BLaER1 treated with 17β-estradiol and CSF1 and Interleukin-3, amounts not matched to agents 10 nM and 100 nM (cell line): ENCODE measurements at regions not wholly inside any gene's neighbourhood (a gene's known extent, or its start where the extent isn't known, plus 50 kb on each side); places are given as distances from the start of the nearest gene placed in this dataset.

Experiments
- H3K27ac ChIP-seq, 11 experiments: shearing (Covaris generic); formaldehyde crosslinking; 2 replicates each; pipeline ENCODE4 v1.8.1; 2022
- H3K27me3 ChIP-seq, 11 experiments: shearing (Covaris generic); formaldehyde crosslinking; 2 replicates each; pipeline ENCODE4 v1.8.1; 2022
- H3K36me3 ChIP-seq, 11 experiments: shearing (Covaris generic); formaldehyde crosslinking; 2 replicates each; pipeline ENCODE4 v1.8.1; 2022
- H3K4me1 ChIP-seq, 10 experiments: shearing (Covaris generic); formaldehyde crosslinking; 2 replicates each; pipeline ENCODE4 v1.8.1; 2022
- H3K4me2 ChIP-seq, 11 experiments: shearing (Covaris generic); formaldehyde crosslinking; 2 replicates each; pipeline ENCODE4 v1.8.1; 2022
- H3K4me3 ChIP-seq, 10 experiments: shearing (Covaris generic); formaldehyde crosslinking; 2 replicates each; pipeline ENCODE4 v1.8.1; 2022
- H3K9ac ChIP-seq, 11 experiments: shearing (Covaris generic); formaldehyde crosslinking; 2 replicates each; pipeline ENCODE4 v1.8.1; 2022
- H3K9me3 ChIP-seq, 11 experiments: shearing (Covaris generic); formaldehyde crosslinking; replicated peaks in 1 of 11; 2 replicates each; pipeline ENCODE4 v1.8.1; 2022
- H4K20me1 ChIP-seq, 11 experiments: shearing (Covaris generic); formaldehyde crosslinking; 2 replicates each; pipeline ENCODE4 v1.8.1; 2022
- Cebpa-rat ChIP-seq, 11 experiments: shearing (Covaris generic); IDR thresholded peaks; 2 replicates each; pipeline ENCODE4 v1.8.1; 2022

DNA sequence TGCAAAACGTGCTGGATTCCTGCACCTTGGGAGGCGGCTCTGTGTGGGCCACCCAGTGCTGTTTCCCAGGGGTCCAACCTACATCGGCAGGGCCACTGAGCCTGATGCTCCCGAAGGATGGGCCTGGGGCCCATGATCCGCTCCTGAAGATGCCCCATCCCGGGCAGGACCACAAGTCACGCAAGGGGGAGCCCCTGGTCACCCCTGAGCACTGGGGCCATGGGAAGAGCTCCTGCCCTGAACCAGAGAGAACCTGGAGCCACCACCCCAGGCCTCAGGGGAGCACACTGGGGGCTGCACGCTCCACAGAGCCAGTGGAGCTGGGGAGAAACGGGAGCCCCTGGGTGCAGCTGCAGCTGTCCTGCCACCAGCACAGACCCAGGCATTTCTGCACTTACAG, 124.6 kb upstream of the SFSWAP start:
- H3K4me2 ChIP-seq = no peak overlapping the region
- no peaks in the 10 kb centered on the region for H4K20me1 ChIP-seq
- no peaks in the 10 kb centered on the region for H3K27me3 ChIP-seq
- no peak overlapping the region for H3K27ac ChIP-seq
- peaks cover 32 to 39% (median 37%) of the 10 kb centered on the region in 11 experiments for H3K9me3 ChIP-seq
- no peak overlapping the region for H3K9ac ChIP-seq
- no peaks in the 10 kb centered on the region for H3K36me3 ChIP-seq
- TF ChIP-seq Cebpa-rat (IDR thresholded peaks at IDR 0.05) = no peak
- H3K4me3 ChIP-seq = 0 out of 20 replicates have a peak overlapping the region, but pooled peaks of 1 of the 10 experiments have one; percentile 28
- peaks cover 0 to 9% (median 0%) of the 10 kb centered on the region in 10 experiments; a peak in 2 of 20 replicates for H3K4me1 ChIP-seq

DNA sequence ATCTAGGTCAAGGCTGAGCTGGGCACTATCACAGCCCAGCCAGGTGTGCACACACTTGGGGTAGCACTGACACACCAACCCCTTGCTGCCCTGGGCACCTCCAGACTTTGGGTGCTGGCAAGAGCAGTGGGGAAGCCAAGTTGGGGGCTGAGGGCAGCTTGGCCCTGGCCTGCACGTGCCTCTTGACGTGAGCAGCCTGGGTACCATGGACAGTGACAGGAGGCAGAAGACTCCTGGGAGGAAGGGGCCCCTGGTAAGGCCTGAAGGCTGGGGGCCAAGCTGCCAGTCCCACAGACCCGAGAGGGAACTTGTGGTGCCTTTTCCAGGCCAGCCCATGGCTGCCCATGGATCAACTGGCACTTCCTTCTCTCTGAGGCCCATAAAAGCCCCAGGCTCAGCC, 124.1 kb upstream of the SFSWAP start:
- H3K36me3 ChIP-seq = no peaks in the 10 kb centered on the region
- H4K20me1 ChIP-seq = no peaks in the 10 kb centered on the region
- TF ChIP-seq Cebpa-rat (IDR thresholded peaks at IDR 0.05) = no peak
- H3K27me3 ChIP-seq = no peaks in the 10 kb centered on the region
- no peak overlapping the region for H3K4me2 ChIP-seq
- H3K9me3 ChIP-seq = peaks cover 32 to 40% (median 37%) of the 10 kb centered on the region in 11 experiments
- no peak overlapping the region for H3K27ac ChIP-seq
- H3K4me1 ChIP-seq = peaks cover 0 to 9% (median 0%) of the 10 kb centered on the region in 10 experiments; a peak in 2 of 20 replicates
- H3K4me3 ChIP-seq = peak overlapping the region in 1 of 10 experiments; percentile 28; a peak in 1 of 20 replicates
- no peak overlapping the region for H3K9ac ChIP-seq

DNA sequence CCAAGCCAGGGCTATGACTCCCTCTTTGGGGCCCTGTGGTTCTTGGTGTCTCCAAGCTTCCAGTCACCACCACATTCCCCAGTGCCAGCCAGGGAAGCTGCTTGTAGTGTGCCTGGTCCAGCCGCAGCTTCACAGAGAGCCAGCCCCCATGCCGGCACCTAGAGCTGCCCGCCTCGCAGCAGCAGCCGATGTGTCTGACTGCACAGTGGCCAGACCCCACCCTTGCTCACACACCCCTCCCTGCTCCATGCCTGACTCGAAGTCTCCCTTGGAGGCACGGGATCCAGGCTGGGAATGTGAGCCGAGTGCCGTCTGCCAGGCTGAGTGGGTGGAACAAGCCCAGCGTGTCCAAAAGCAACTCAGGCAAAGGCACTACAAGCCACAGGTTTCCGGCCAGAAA, 123.3 kb upstream of the SFSWAP start:
- no peaks in the 10 kb centered on the region for H3K27me3 ChIP-seq
- no peak overlapping the region for H3K9ac ChIP-seq
- peaks cover 32 to 48% (median 37%) of the 10 kb centered on the region in 11 experiments for H3K9me3 ChIP-seq
- H3K36me3 ChIP-seq = no peaks in the 10 kb centered on the region
- H3K27ac ChIP-seq = no peak overlapping the region
- H3K4me1 ChIP-seq = peaks cover 0 to 9% (median under 1%) of the 10 kb centered on the region in 10 experiments; a peak in 4 of 20 replicates
- TF ChIP-seq Cebpa-rat (IDR thresholded peaks at IDR 0.05) = no peak
- no peaks in the 10 kb centered on the region for H4K20me1 ChIP-seq
- H3K4me2 ChIP-seq = no peak overlapping the region
- no peak overlapping the region for H3K4me3 ChIP-seq

DNA sequence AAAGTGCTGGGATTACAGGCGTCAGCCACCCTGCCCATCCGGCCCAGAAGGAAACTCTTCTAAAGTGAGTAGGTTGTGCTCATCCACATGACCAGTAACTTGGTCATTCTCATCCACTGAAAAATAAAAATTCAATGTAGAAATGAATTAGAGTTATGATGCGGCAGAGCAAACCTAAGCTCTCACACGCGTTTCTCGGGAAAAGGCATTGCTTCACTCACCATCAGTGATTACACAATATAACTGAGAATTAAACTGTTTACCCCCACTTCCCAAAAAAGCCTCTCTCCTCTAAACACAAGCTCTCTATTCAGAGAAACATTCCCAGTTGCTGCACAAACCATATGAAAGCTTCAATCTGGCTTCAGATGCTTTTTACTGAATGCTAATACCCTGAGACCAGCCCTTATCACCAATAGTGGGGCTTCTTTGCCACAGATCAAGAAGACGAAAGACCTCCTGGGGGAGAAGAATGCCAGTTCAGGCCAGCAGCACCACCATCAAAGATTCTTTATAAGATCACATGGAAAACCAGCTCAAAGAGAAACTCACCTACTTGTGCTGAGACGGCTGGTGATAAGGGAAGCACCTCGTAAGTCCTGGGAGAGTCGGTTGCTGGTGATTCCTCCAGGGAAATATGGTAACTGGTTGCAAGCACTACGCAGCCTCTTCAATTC, 121.5 kb upstream of the SFSWAP start:
- peak in 1 of 11 experiments; percentile 31; a peak in 1 of 22 replicates for TF ChIP-seq Cebpa-rat (IDR thresholded peaks at IDR 0.05)
- Histone ChIP-seq H3K27me3 (no peaks in the 10 kb centered on the region), H3K36me3 (no peaks in the 10 kb centered on the region), H3K4me2 (peak overlapping the region in 2 of 11 experiments; percentile 14 to 26; a peak in 2 of 22 replicates), H3K4me3 (no peak overlapping the region), H3K9ac (no peak overlapping the region), H3K27ac (no peak overlapping the region), H4K20me1 (no peaks in the 10 kb centered on the region), H3K9me3 (peaks cover 32 to 48% (median 36%) of the 10 kb centered on the region in 11 experiments), H3K4me1 (peaks cover 0 to 17% (median 8%) of the 10 kb centered on the region in 10 experiments; a peak in 10 of 20 replicates)

DNA sequence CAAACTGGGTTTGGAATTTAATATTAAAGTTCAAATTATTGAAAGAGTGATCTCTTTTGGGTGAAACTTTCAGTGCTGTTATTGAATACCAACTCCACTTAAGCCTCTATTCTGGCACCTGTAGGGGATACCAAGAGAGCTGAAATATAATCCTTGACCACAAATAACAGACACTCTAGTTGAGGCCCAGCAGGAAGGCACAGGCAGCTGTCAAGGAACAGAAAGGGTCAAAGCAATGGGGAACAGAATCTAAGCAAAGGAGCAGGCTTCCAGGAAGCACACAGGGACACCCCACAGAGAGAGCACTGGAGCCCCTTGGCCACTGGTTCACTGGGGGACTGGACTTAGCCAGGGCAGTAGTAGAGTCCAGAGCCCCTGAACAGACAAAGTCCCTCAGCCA, 120.9 kb upstream of the SFSWAP start:
- Histone ChIP-seq H3K9ac (no peak overlapping the region), H3K9me3 (peaks cover 29 to 42% (median 30%) of the 10 kb centered on the region in 11 experiments), H3K4me2 (no peak overlapping the region), H3K36me3 (no peaks in the 10 kb centered on the region), H3K4me1 (peaks cover 0 to 17% (median 8%) of the 10 kb centered on the region in 10 experiments; a peak in 10 of 20 replicates), H4K20me1 (no peaks in the 10 kb centered on the region), H3K27ac (no peak overlapping the region), H3K4me3 (no peak overlapping the region), H3K27me3 (no peaks in the 10 kb centered on the region)
- TF ChIP-seq Cebpa-rat (IDR thresholded peaks at IDR 0.05) = no peak

DNA sequence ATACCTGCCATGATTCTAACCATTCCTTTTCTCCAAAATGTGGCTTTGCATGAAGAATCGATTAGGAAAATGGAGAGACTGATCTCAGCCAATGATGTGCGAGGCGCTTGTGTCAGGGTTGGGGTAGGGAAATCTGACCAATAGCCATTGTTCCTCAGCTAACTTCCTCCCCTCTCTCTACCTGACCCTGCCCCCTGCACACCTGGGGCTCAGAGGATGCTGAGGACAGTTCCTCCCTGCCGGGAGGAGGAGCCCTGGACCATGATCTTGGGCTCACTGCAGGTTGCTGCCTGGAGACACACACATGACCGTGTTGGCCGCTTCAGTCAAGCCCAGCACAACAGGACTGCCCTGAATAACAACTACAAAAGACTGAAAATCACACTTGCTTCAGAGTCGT, 119.8 kb upstream of the SFSWAP start:
- no peak overlapping the region for H3K27ac ChIP-seq
- peaks cover 0 to 17% (median 8%) of the 10 kb centered on the region in 10 experiments; a peak in 10 of 20 replicates for H3K4me1 ChIP-seq
- no peak overlapping the region for H3K9ac ChIP-seq
- no peak for TF ChIP-seq Cebpa-rat (IDR thresholded peaks at IDR 0.05)
- no peaks in the 10 kb centered on the region for H4K20me1 ChIP-seq
- no peaks in the 10 kb centered on the region for H3K36me3 ChIP-seq
- H3K27me3 ChIP-seq = no peaks in the 10 kb centered on the region
- no peak overlapping the region for H3K4me3 ChIP-seq
- no peak overlapping the region for H3K4me2 ChIP-seq
- peaks cover 18 to 30% (median 19%) of the 10 kb centered on the region in 11 experiments for H3K9me3 ChIP-seq

DNA sequence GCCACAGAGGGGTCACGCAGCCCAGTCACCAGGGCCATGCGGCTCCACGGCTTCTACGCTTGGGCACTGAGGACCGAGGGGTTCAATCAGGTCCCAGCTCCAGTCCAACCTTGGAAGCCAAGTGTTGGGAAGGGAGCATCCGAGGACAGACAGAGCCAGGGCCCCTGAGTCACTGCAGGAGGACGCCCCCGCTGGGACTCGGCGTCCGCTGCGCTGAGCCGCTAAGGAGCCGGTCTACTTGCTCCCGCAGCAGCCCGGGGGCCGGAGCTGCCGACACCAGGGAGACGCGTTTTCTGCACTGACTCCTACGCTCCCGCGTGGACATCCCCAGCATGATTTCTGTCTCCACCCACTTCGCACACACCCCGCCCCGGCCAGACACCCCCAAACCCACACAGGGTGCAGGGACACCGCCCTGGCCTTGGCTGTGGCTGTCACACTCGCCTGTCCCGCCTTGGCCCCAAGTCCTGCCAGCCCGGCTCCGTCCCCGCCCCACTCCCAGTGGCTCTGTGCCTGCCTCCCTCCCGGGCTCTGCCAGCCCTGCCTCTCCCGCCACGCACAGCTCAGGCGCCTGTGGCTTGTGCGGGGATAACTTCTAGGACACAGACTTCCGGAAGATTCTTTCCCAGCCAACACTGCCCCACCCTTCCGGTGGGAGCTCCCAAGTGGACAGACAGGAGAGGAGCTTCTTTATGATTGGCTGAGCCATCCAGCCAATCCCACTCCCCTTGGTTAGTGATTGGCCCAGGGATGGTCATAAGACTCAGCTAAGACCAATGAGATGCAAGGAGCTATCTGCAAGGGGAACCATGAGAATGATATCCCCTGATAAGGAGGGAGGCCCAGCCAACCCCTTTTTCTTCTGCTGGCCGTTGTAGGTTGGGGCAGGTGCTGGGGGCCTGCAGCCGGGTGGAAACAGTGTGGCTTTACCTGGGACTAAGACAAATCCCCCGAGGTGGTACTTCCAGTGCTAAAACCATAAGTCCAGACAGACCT, 118.9 kb upstream of the SFSWAP start:
- Histone ChIP-seq H3K36me3 (no peaks in the 10 kb centered on the region), H3K9me3 (peaks cover 9 to 22% (median 10%) of the 10 kb centered on the region in 11 experiments), H3K4me2 (peak overlapping the region in 1 of 11 experiments; percentile 32; a peak in 2 of 22 replicates), H3K4me1 (peaks cover 0 to 17% (median 8%) of the 10 kb centered on the region in 10 experiments; a peak in 10 of 20 replicates), H3K27ac (no peak overlapping the region), H4K20me1 (no peaks in the 10 kb centered on the region), H3K9ac (no peak overlapping the region), H3K4me3 (no peak overlapping the region), H3K27me3 (no peaks in the 10 kb centered on the region)
- TF ChIP-seq Cebpa-rat (IDR thresholded peaks at IDR 0.05) = no peak

DNA sequence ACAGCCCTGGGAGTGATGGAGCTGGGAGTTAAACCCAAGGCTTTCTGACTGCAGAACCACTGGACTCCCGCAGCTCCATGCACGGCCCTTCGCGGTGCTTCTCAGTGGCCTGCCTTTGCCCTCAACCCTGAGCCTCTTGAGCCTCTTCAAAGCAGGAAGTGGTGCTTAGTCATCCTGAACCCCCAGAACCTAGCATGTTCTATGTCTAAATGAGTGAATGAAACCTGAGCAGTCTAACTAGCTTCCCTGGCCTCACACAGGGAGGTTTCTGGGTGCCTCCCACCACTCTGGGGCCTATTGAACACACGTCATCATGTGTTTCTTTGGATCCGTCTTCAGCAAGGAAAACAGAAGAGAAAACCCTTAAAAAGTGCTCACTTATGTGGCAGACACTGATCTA, 117.9 kb upstream of the SFSWAP start:
- H3K4me1 ChIP-seq = peaks cover 0 to 17% (median 8%) of the 10 kb centered on the region in 10 experiments; a peak in 10 of 20 replicates
- no peaks in the 10 kb centered on the region for H3K36me3 ChIP-seq
- H3K27ac ChIP-seq = no peak overlapping the region
- H3K4me3 ChIP-seq = no peak overlapping the region
- TF ChIP-seq Cebpa-rat (IDR thresholded peaks at IDR 0.05) = no peak
- H4K20me1 ChIP-seq = no peaks in the 10 kb centered on the region
- no peak overlapping the region; a peak in 1 of 22 replicates for H3K9ac ChIP-seq
- peak overlapping the region in 5 of 11 experiments; percentile 24 to 32 (median 30); a peak in 8 of 22 replicates for H3K4me2 ChIP-seq
- H3K9me3 ChIP-seq = peaks cover 0 to 12% (median under 1%) of the 10 kb centered on the region in 11 experiments; a peak in 13 of 22 replicates
- H3K27me3 ChIP-seq = no peaks in the 10 kb centered on the region
